HL-60 (cell line): ENCODE measurements at regions not wholly inside any gene's neighbourhood (a gene's known extent, or its start where the extent isn't known, plus 50 kb on each side); places are given as distances from the start of the nearest gene placed in this dataset.

Experiments used
- GABPA ChIP-seq: IDR thresholded peaks from 2 replicates; pipeline ENCODE4 v1.6.1; 2012; ENCODE audit warnings: low read depth
- POLR2AphosphoS5 ChIP-seq: IDR thresholded peaks from 2 replicates; pipeline ENCODE4 v1.6.1; 2012; ENCODE audit warnings: low read depth
- TF ChIP-seq, protein P1 (sequence below): IDR thresholded peaks from one replicate; pipeline ENCODE4 v1.5.1; 2011; ENCODE audit warnings: low read length, control low read depth, inconsistent platforms; ENCODE audit not compliant: insufficient read depth
- TF ChIP-seq, protein P2 (sequence below): IDR thresholded peaks from 2 replicates; pipeline ENCODE4 v1.6.1; 2012; ENCODE audit warnings: low read depth; ENCODE audit not compliant: insufficient replicate concordance

DNA sequence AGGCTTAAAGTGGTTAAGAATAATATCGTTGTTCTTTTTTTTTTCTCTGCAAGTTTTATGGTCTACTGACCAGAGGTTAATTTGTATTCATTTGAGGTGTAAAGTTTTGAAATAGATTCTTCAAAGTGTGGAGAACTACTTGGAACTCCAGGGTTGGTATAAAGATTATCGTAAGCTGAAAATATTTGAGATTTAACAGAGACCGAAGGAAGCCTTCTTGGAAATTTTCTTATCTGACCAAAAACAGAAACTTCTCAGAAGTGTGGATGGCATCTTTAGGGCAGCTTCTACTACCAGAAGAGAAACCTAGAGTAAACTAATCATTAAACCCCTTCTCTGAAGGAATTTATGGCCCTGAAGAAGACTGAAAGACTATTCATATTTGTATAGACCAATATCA lies 206.8 kb upstream of the MON1B start:
- TF ChIP-seq, protein P1, sequence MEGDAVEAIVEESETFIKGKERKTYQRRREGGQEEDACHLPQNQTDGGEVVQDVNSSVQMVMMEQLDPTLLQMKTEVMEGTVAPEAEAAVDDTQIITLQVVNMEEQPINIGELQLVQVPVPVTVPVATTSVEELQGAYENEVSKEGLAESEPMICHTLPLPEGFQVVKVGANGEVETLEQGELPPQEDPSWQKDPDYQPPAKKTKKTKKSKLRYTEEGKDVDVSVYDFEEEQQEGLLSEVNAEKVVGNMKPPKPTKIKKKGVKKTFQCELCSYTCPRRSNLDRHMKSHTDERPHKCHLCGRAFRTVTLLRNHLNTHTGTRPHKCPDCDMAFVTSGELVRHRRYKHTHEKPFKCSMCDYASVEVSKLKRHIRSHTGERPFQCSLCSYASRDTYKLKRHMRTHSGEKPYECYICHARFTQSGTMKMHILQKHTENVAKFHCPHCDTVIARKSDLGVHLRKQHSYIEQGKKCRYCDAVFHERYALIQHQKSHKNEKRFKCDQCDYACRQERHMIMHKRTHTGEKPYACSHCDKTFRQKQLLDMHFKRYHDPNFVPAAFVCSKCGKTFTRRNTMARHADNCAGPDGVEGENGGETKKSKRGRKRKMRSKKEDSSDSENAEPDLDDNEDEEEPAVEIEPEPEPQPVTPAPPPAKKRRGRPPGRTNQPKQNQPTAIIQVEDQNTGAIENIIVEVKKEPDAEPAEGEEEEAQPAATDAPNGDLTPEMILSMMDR: no peak
- TF ChIP-seq POLR2AphosphoS5 (no peak), GABPA (no peak)
- TF ChIP-seq, protein P2, sequence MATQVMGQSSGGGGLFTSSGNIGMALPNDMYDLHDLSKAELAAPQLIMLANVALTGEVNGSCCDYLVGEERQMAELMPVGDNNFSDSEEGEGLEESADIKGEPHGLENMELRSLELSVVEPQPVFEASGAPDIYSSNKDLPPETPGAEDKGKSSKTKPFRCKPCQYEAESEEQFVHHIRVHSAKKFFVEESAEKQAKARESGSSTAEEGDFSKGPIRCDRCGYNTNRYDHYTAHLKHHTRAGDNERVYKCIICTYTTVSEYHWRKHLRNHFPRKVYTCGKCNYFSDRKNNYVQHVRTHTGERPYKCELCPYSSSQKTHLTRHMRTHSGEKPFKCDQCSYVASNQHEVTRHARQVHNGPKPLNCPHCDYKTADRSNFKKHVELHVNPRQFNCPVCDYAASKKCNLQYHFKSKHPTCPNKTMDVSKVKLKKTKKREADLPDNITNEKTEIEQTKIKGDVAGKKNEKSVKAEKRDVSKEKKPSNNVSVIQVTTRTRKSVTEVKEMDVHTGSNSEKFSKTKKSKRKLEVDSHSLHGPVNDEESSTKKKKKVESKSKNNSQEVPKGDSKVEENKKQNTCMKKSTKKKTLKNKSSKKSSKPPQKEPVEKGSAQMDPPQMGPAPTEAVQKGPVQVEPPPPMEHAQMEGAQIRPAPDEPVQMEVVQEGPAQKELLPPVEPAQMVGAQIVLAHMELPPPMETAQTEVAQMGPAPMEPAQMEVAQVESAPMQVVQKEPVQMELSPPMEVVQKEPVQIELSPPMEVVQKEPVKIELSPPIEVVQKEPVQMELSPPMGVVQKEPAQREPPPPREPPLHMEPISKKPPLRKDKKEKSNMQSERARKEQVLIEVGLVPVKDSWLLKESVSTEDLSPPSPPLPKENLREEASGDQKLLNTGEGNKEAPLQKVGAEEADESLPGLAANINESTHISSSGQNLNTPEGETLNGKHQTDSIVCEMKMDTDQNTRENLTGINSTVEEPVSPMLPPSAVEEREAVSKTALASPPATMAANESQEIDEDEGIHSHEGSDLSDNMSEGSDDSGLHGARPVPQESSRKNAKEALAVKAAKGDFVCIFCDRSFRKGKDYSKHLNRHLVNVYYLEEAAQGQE: no peak
